ENCODE measurements at regions not wholly inside any gene's neighbourhood (a gene's known extent, or its start where the extent isn't known, plus 50 kb on each side); places are given as distances from the start of the nearest gene placed in this dataset.
"Not testable (repeated sequence)": the region's sequence is repeated elsewhere in the genome, so short reads cannot be mapped to it uniquely, and the experiment has no call there.

DNA sequence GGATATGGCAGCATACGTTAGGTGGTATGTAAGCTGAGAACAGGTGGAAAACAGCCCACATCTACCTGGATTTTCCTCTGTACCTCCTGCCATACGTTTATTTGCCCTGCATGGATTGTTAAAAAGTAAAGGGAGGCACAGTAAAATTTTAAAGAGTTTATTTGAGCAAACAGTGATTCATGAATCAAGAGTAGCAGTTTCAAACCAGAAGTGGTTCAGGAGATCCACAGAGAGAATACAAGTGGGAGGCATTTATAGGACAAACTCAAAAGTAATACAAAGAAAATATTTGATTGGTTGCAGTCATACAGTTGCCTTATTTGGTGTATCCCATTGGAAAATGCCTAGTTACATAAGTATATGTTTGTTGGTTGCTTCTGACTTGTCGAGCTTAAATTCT lies 117.6 kb downstream of the FAM170A start:
- no peaks in the 10 kb centered on the region for H3K4me1 ChIP-seq (ENCODE audit: control insufficient read depth, insufficient read depth, low read length)
- no peaks in the 10 kb centered on the region for H3K36me3 ChIP-seq (ENCODE audit: control insufficient read depth, insufficient read depth, low read length)
- H3K9me3 ChIP-seq (replicated peaks; ENCODE audit: control insufficient read depth, low read depth, low read length) = no peaks in the 10 kb centered on the region
- H3K27me3 ChIP-seq (ENCODE audit: control insufficient read depth, insufficient read depth, low read length) = no peaks in the 10 kb centered on the region
- no CpG with 5 or more reads among the region's 3 CpGs for WGBS (ENCODE audit: insufficient coverage)
- no peak overlapping the region for H3K4me3 ChIP-seq (ENCODE audit: low read length)
- DNase-seq = no peak
- H3K27ac ChIP-seq (ENCODE audit: low read length) = no peak overlapping the region

DNA sequence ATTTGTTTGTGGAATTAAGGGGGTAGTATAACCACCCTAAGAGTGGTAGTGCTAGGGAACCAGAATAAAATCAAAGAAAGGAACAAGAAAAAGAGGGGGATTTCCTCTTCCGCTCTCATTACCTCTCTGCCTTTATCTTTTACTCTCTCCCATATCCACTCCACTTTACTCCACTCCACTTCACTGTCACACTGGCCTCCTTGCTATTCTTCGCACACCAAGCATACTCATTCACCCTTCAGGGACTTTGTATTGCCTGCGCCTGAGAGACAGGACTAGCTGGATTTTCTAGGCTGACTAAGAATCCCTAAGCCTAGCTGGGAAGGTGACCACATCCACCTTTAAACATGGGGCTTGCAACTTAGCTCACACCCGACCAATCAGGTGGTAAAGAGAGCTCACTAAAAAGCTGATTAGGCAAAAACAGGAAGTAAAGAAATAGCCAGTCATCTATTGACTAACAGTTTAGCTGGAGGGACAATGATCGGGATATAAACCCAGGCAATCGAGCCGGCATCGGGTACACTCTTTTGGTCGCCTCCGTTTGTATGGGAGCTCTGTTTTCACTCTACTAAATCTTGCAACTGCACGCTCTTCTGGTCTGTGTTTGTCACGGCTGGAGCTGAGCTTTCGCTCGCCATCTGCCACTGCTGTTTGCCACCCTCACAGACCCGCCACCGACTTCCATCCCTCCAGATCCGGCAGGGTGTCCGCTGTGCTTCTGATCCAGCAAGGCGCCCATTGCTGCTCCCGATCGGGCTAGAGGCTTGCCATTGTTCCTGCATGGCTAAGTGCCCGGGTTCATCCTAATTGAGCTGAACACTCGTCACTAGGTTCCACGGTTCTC lies 121.8 kb downstream of the FAM170A start:
- Histone ChIP-seq H3K36me3 (ENCODE audit: control insufficient read depth, insufficient read depth, low read length) (no peaks in the 10 kb centered on the region), H3K27ac (ENCODE audit: low read length) (no peak overlapping the region), H3K9me3 (replicated peaks; ENCODE audit: control insufficient read depth, low read depth, low read length) (peaks cover 4% of the 10 kb centered on the region), H3K4me1 (ENCODE audit: control insufficient read depth, insufficient read depth, low read length) (no peaks in the 10 kb centered on the region), H3K4me3 (ENCODE audit: low read length) (no peak overlapping the region), H3K27me3 (ENCODE audit: control insufficient read depth, insufficient read depth, low read length) (no peaks in the 10 kb centered on the region)
- 94% methylated on average over 22 of the region's 24 CpGs for WGBS (ENCODE audit: insufficient coverage)
- DNase-seq = no peak

DNA sequence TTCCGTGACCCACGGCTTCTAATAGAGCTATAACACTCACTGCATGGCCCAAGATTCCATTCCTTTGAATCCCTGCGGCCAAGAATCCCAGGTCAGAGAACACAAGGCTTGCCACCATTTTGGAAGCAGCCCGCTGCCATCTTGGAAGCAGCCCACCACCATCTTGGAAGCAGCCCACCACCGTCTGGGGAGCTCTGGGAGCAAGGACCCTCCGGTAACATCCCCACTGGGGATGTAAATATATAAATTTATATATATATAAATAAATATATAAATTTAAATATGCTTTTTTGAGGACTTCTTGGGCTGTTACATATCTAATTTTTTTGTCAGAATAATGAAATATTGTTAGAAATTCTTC lies 122.4 kb downstream of the FAM170A start:
- Histone ChIP-seq H3K36me3 (ENCODE audit: control insufficient read depth, insufficient read depth, low read length) (no peaks in the 10 kb centered on the region), H3K4me1 (ENCODE audit: control insufficient read depth, insufficient read depth, low read length) (no peaks in the 10 kb centered on the region), H3K9me3 (replicated peaks; ENCODE audit: control insufficient read depth, low read depth, low read length) (peaks cover 4% of the 10 kb centered on the region), H3K4me3 (ENCODE audit: low read length) (no peak overlapping the region), H3K27ac (ENCODE audit: low read length) (no peak overlapping the region), H3K27me3 (ENCODE audit: control insufficient read depth, insufficient read depth, low read length) (no peaks in the 10 kb centered on the region)
- no peak for DNase-seq
- WGBS (ENCODE audit: insufficient coverage) = 78% methylated on average over 2 of the region's 6 CpGs

DNA sequence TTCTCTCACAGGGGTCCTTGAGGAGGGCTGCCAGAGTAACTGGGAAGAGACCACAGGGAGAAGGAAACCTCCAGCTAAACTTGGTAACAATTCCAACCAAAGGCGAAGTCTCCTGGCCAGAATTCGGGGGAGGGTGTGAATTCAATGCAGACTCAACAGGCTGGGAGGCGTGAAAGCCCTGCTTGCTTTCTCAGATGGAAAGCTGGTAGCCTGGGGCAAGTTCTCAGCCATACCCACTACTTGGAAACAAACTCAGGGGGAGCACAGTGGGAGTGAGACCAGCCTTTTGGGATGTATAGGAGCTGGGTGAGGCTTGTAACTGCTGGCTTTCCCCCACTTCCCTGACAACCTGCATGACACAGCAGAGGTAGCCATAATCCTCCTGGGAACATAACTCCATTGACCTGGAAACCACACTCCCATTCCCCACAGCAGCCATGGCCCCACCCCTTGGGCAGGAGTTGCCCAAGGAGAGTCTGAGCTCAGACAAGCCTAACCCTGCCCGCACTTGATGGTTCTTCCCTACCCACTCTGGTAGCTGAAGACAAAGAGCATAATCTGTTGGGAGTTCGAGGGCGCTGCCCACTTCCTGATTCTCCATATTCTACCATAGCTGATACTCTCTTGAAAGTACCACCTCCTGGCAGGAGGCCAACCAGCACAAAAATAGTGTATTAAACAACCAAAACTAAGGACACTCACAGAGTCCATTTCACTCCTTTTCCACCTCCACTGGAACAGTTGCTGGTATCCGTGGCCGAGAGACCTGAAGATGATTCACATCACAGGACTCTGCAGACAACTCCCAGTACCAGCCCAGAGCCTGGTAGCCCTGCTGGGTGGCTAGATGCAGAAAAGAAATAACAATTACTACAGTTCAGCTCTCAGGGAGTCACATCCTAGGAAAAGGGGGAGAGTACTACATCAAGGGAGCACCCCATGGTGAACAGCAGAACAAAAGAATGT lies 123.8 kb downstream of the FAM170A start:
- DNase-seq = no peak
- WGBS (ENCODE audit: insufficient coverage) = 83% methylated on average over 5 of the region's 8 CpGs
- H3K27ac ChIP-seq (ENCODE audit: low read length) = no peak overlapping the region
- no peaks in the 10 kb centered on the region for H3K27me3 ChIP-seq (ENCODE audit: control insufficient read depth, insufficient read depth, low read length)
- no peaks in the 10 kb centered on the region for H3K36me3 ChIP-seq (ENCODE audit: control insufficient read depth, insufficient read depth, low read length)
- no peaks in the 10 kb centered on the region for H3K4me1 ChIP-seq (ENCODE audit: control insufficient read depth, insufficient read depth, low read length)
- H3K4me3 ChIP-seq (ENCODE audit: low read length) = no peak overlapping the region
- peaks cover 4% of the 10 kb centered on the region for H3K9me3 ChIP-seq (replicated peaks; ENCODE audit: control insufficient read depth, low read depth, low read length)

DNA sequence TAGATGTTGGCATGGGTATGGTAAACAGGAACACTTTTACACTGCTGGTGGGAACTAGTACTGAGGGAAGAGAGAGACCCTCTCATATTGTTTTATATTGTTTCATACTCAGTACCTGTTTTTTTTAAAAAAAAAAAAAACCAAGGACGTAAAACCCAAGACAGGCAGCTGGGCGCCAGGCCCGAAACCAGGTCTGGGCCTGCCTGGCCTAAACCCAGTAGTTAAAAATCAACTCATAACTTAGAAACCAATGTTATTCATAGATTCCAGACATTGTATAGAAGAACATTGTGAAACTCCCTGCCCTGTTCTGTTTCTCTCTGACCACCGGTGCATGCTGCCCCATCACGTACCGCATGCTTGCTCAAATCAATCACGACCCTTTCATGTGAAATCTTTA lies 125.5 kb downstream of the FAM170A start:
- H3K4me3 ChIP-seq (ENCODE audit: low read length); H3K27ac ChIP-seq (ENCODE audit: low read length); H3K9me3 ChIP-seq (replicated peaks; ENCODE audit: control insufficient read depth, low read depth, low read length); H3K27me3 ChIP-seq (ENCODE audit: control insufficient read depth, insufficient read depth, low read length); H3K36me3 ChIP-seq (ENCODE audit: control insufficient read depth, insufficient read depth, low read length); H3K4me1 ChIP-seq (ENCODE audit: control insufficient read depth, insufficient read depth, low read length); DNase-seq: not testable (repeated sequence)
- whole genome bisulfite sequencing (ENCODE audit: insufficient coverage) = 100% methylated on average over 1 of the region's 7 CpGs

DNA sequence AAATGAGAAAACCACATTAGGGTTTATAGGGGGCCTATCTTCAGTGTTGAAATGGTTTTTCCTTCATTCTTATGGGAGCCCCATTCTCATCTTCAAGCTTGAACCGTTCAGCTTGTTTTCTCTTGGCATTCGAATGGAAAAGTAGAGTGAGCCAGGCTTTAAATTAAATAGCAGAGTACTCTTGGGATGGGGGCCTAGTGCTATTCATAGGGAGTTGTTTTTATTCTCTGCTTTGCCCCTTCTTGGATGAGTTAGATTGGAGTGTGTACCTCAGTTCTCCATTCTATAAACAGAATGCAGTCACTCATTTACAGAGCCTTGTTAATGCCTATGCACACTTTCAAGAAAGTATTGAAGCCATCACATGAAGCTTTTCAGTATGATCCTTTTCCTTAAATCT lies 127.9 kb downstream of the FAM170A start:
- no peaks in the 10 kb centered on the region for H3K4me1 ChIP-seq (ENCODE audit: control insufficient read depth, insufficient read depth, low read length)
- H3K27ac ChIP-seq (ENCODE audit: low read length) = no peak overlapping the region
- peaks cover 4% of the 10 kb centered on the region for H3K9me3 ChIP-seq (replicated peaks; ENCODE audit: control insufficient read depth, low read depth, low read length)
- no peak overlapping the region for H3K4me3 ChIP-seq (ENCODE audit: low read length)
- no peak for DNase-seq
- H3K27me3 ChIP-seq (ENCODE audit: control insufficient read depth, insufficient read depth, low read length) = no peaks in the 10 kb centered on the region
- H3K36me3 ChIP-seq (ENCODE audit: control insufficient read depth, insufficient read depth, low read length) = no peaks in the 10 kb centered on the region
- no CpG with 5 or more reads among the region's 2 CpGs for WGBS (ENCODE audit: insufficient coverage)

DNA sequence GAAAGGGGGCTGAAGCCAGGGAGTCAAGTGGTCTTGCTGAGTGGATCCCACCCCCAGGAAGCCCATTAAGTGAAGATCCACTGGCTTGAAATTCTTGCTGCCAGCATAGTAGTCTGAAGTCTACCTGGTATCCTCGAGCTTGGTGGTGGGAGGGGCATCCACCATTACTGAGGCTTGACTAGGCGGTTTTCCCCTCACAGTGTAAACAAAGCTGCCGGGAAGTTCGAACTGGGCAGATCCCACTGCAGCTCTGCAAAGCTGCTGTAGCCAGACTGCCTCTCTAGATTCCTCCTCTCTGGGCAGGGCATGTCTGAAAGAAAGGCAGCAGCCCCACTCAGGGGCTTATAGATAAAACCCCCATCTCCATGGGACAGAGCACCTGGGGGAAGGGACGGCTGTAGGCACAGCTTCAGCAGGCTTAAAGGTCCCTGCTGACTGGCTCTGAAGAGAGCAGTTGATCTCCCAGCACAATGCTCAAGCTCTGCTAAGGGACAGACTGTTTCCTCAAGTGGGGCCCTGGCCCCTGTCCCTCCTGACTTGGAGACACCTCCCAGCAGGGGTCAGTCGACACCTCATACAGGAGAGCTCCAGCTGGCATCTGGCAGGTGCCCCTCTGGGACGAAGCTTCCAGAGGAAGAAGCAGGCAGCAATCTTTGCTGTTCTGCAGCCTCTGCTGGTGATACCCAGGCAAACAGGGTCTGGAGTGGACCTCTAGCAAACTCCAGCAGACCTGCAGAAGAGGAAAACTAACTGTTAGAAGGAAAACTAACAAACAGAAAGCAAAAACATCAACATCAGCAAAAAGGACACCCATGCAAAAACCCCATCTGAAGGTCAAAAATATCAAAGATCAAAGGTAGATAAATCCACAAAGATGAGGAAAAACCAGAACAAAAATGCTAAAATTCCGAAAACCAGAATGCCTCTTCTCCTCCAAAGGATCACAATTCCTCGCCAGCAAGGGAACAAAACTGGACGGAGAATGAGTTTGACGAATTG lies 140.6 kb downstream of the FAM170A start:
- H3K9me3 ChIP-seq (replicated peaks; ENCODE audit: control insufficient read depth, low read depth, low read length); H3K4me1 ChIP-seq (ENCODE audit: control insufficient read depth, insufficient read depth, low read length); DNase-seq; H3K4me3 ChIP-seq (ENCODE audit: low read length); H3K27ac ChIP-seq (ENCODE audit: low read length); H3K36me3 ChIP-seq (ENCODE audit: control insufficient read depth, insufficient read depth, low read length); H3K27me3 ChIP-seq (ENCODE audit: control insufficient read depth, insufficient read depth, low read length): not testable (repeated sequence)
- WGBS (ENCODE audit: insufficient coverage) = 70% methylated on average over 6 of the region's 11 CpGs

DNA sequence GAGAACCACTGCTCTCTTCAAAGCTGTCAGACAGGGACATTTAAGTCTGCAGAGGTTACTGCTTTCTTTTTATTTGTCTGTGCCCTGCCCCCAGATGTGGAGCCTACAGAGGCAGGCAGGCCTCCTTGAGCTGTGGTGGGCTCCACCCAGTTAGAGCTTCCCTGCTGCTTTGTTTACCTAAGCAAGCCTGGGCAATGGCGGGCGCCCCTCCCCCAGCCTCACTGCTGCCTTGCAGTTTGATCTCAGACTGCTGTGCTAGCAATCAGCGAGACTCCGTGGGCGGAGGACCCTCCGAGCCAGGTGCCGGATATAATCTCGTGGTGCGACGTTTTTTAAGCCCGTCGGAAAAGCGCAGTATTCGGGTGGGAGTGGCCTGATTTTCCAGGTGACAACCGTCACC lies 150.8 kb downstream of the FAM170A start:
- not testable (repeated sequence) for H3K27ac ChIP-seq (ENCODE audit: low read length); H3K27me3 ChIP-seq (ENCODE audit: control insufficient read depth, insufficient read depth, low read length); DNase-seq; H3K9me3 ChIP-seq (replicated peaks; ENCODE audit: control insufficient read depth, low read depth, low read length); H3K4me3 ChIP-seq (ENCODE audit: low read length); H3K36me3 ChIP-seq (ENCODE audit: control insufficient read depth, insufficient read depth, low read length); H3K4me1 ChIP-seq (ENCODE audit: control insufficient read depth, insufficient read depth, low read length)
- WGBS (ENCODE audit: insufficient coverage) = 86% methylated on average over 10 of the region's 15 CpGs

DNA sequence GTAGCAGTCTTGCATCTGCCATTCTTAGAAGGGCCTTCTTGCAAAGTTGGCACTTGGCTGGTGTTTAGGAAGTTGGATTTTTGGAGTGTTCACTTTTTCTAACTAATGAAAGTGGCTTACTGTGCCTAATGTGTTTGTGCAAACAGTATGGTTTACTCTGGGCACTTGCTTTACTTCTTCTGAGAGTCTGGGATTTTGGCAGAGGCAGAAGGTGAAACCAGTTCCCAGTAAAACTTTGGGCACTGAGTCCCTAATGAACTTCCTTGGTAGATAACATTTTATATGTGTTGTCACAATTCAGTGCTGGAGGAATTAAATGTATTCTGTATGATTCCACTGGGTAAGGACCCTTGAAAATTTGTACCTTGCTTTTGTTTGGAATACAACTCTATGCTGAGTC lies 155.7 kb downstream of the FAM170A start:
- no peak overlapping the region for H3K27ac ChIP-seq (ENCODE audit: low read length)
- no peak overlapping the region for H3K4me3 ChIP-seq (ENCODE audit: low read length)
- no peaks in the 10 kb centered on the region for H3K9me3 ChIP-seq (replicated peaks; ENCODE audit: control insufficient read depth, low read depth, low read length)
- H3K27me3 ChIP-seq (ENCODE audit: control insufficient read depth, insufficient read depth, low read length) = no peaks in the 10 kb centered on the region
- peaks cover 4% of the 10 kb centered on the region for H3K4me1 ChIP-seq (ENCODE audit: control insufficient read depth, insufficient read depth, low read length)
- no peaks in the 10 kb centered on the region for H3K36me3 ChIP-seq (ENCODE audit: control insufficient read depth, insufficient read depth, low read length)
- no peak for DNase-seq

All from muscle of leg (tissue), 3 donors.